G401 (cell line): ENCODE measurements at regions not wholly inside any gene's neighbourhood (a gene's known extent, or its start where the extent isn't known, plus 50 kb on each side); places are given as distances from the start of the nearest gene placed in this dataset.

ENCODE experiments used
- DNase-seq: peaks from one replicate; pipeline ENCODE4 v3.0.0-alpha.2; 2015; ENCODE audit warnings: low spot score
- in situ Hi-C: cut with HindIII; loops from 2 replicates; pipeline ENCODE4 v1.10.0; 2016; ENCODE audit warnings: low sequenced_read_pairs, mixed read lengths

GRCh38 chr11:97280347-97280746 is 890.5 kb downstream of the JRKL start:
- DNase-seq = no peak
- in situ Hi-C loops = no loop called here

GRCh38 chr11:97289823-97290222 is 900.0 kb downstream of the JRKL start:
- in situ Hi-C loops = no loop called here
- no peak for DNase-seq

GRCh38 chr11:97290464-97291041 is 900.7 kb downstream of the JRKL start:
- in situ Hi-C loops = no loop called here
- no peak for DNase-seq

- no peak for DNase-seq
- in situ Hi-C loops = no loop called here
These were observed 906.5 kb downstream of the JRKL start for GRCh38 chr11:97296301-97296700.

GRCh38 chr11:97309291-97309690 is 919.5 kb downstream of the JRKL start:
- in situ Hi-C loops = no loop called here
- DNase-seq = no peak

- DNase-seq = no peak
- in situ Hi-C loops = no loop called here
These were observed 935.9 kb downstream of the JRKL start for GRCh38 chr11:97325693-97326092.

- in situ Hi-C loops = no loop called here
These were observed 942.5 kb downstream of the JRKL start for GRCh38 chr11:97332271-97332670.

GRCh38 chr11:97336064-97336463 is 946.3 kb downstream of the JRKL start:
- no peak for DNase-seq
- in situ Hi-C loops = no loop called here

More at GRCh38 chr11:97332271-97332670, 942.5 kb downstream of the JRKL start:
- no peak for DNase-seq

GRCh38 chr11:97345032-97345431 is 955.2 kb downstream of the JRKL start:
- in situ Hi-C loops = no loop called here
- no peak for DNase-seq

GRCh38 chr11:97349201-97349600 is 959.4 kb downstream of the JRKL start:
- DNase-seq = no peak
- in situ Hi-C loops = no loop called here

GRCh38 chr11:97351939-97352338 is 962.1 kb downstream of the JRKL start:
- DNase-seq = no peak
- in situ Hi-C loops = no loop called here

- DNase-seq = no peak
- in situ Hi-C loops = no loop called here
These were observed 964.2 kb downstream of the JRKL start for GRCh38 chr11:97354026-97354425.

GRCh38 chr11:97354576-97354975 is 964.8 kb downstream of the JRKL start:
- DNase-seq = no peak
- in situ Hi-C loops = no loop called here

GRCh38 chr11:97355230-97355629 is 965.4 kb downstream of the JRKL start:
- in situ Hi-C loops = no loop called here
- DNase-seq = no peak

GRCh38 chr11:97356144-97356543 is 966.3 kb downstream of the JRKL start:
- DNase-seq = no peak
- in situ Hi-C loops = no loop called here

GRCh38 chr11:97359016-97359415 is 969.2 kb downstream of the JRKL start:
- DNase-seq = no peak
- in situ Hi-C loops = no loop called here

- no peak for DNase-seq
- in situ Hi-C loops = no loop called here
These were observed 972.1 kb downstream of the JRKL start for GRCh38 chr11:97361812-97362378.

GRCh38 chr11:97363331-97363730 is 973.5 kb downstream of the JRKL start:
- in situ Hi-C loops = no loop called here
- no peak for DNase-seq

GRCh38 chr11:97364047-97364446 is 974.2 kb downstream of the JRKL start:
- in situ Hi-C loops = no loop called here

GRCh38 chr11:97367406-97368083 is 977.7 kb downstream of the JRKL start:
- in situ Hi-C loops = no loop called here
- DNase-seq = no peak

More at GRCh38 chr11:97364047-97364446, 974.2 kb downstream of the JRKL start:
- no peak for DNase-seq

GRCh38 chr11:97389270-97389669 is 999.5 kb downstream of the JRKL start:
- in situ Hi-C loops = no loop called here
- DNase-seq = no peak
